Prostate gland (tissue), 2 donors: ENCODE measurements at regions not wholly inside any gene's neighbourhood (a gene's known extent, or its start where the extent isn't known, plus 50 kb on each side); places are given as distances from the start of the nearest gene placed in this dataset.

Source experiments
- CTCF ChIP-seq, 4 experiments: fragments of 200-600 bp in 2 of 4; fragments of 450-650 bp in 2 of 4; sonication (generic) in 2 of 4; IDR thresholded peaks; 1 replicate in 3 of 4; 2 replicates in 1 of 4; pipeline ENCODE4 v1.5.1; 2016 to 2019; ENCODE audit warnings: antibody characterized with exemption in 4 of 4, mild to moderate bottlenecking in 2 of 4, moderate library complexity in 2 of 4
- POLR2A ChIP-seq: fragments of 450-650 bp; IDR thresholded peaks from one replicate; pipeline ENCODE4 v1.6.1; 2016; ENCODE audit warnings: antibody characterized with exemption, mild to moderate bottlenecking

- TF ChIP-seq CTCF (IDR thresholded peaks at IDR 0.05) (no peak), POLR2A (no peak)
Observed at GRCh38 chr7:25788961-25789620, 362.9 kb upstream of the NFE2L3 start.
